ENCODE measurements at regions not wholly inside any gene's neighbourhood (a gene's known extent, or its start where the extent isn't known, plus 50 kb on each side); places are given as distances from the start of the nearest gene placed in this dataset.

DNA sequence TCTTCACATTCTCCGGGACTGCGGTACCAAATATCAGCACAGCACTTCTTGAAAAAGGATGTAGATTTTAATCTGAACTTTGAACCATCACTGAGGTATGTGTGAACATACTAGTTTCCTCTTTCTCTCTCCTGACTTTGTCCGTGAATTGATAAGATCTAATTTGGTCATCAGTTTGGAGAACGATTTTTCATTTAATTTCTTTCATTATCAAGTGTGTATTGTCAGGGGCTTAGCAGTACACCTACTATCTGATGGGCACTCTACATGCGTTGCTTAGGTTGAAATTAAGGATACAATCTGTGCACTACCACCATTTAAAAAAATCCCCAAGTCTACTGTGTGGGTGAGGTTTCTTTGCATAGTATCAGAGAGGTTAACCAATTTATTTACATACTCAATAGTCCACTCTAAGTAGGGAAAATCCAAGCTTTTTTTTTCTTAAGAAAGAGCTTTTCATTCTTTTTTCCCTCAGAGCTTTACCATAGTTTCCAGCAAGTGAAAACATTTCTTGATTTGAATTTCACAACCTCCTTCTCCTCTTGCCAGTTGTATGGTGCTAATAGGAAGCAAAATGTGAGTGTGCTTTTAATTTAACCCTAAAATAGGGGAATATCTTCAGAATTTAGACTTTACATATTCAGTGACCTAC lies 105.4 kb upstream of the ESR1 start (continued):
- TF ChIP-seq ZNF687 (IDR thresholded peaks at IDR 0.05) (peak; percentile 30; the same call in 1 of the 2 replicates), LARP7 (IDR thresholded peaks at IDR 0.05) (no peak), CHD2 (IDR thresholded peaks at IDR 0.05; ENCODE audit: borderline replicate concordance, low read depth, low read length) (no peak), ZSCAN29 (IDR thresholded peaks at IDR 0.05) (no peak), ZNF217 (IDR thresholded peaks at IDR 0.05) (peak; percentile 96), NR2F1 (conservative IDR thresholded peaks at IDR 0.05) (peak; percentile 94), NBN (IDR thresholded peaks at IDR 0.05) (0 out of 2 replicates have a peak, but pooled peaks have one; percentile 48), CHD4 (IDR thresholded peaks at IDR 0.05) (no peak), EP300 (IDR thresholded peaks at IDR 0.05; ENCODE audit: borderline replicate concordance in 1 of 2, control insufficient read depth in 1 of 2, low read depth in 2 of 2, low read length in 2 of 2) (peak in 1 of 2 experiments; percentile 33; a peak in 1 of 4 replicates), RUNX3 (IDR thresholded peaks at IDR 0.05; ENCODE audit: low read length) (peak; percentile 76), CUX1 (IDR thresholded peaks at IDR 0.05; ENCODE audit: insufficient replicate concordance, low read depth, low read length) (peak; percentile 46), SREBF1 (IDR thresholded peaks at IDR 0.05; ENCODE audit: low read length) (peak; percentile 68), IRF5 (IDR thresholded peaks at IDR 0.05; ENCODE audit: borderline replicate concordance) (no peak), STAT1 (conservative IDR thresholded peaks at IDR 0.05) (no peak)
- TF ChIP-seq, protein P1, sequence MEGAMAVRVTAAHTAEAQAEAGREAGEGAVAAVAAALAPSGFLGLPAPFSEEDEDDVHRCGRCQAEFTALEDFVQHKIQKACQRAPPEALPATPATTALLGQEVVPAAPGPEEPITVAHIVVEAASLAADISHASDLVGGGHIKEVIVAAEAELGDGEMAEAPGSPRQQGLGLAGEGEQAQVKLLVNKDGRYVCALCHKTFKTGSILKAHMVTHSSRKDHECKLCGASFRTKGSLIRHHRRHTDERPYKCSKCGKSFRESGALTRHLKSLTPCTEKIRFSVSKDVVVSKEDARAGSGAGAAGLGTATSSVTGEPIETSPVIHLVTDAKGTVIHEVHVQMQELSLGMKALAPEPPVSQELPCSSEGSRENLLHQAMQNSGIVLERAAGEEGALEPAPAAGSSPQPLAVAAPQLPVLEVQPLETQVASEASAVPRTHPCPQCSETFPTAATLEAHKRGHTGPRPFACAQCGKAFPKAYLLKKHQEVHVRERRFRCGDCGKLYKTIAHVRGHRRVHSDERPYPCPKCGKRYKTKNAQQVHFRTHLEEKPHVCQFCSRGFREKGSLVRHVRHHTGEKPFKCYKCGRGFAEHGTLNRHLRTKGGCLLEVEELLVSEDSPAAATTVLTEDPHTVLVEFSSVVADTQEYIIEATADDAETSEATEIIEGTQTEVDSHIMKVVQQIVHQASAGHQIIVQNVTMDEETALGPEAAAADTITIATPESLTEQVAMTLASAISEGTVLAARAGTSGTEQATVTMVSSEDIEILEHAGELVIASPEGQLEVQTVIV (IDR thresholded peaks at IDR 0.05; ENCODE audit: borderline replicate concordance, partially characterized antibody), result no peak

All from GM12878 (cell line).